Esophagus squamous epithelium (tissue), 4 donors: ENCODE measurements at regions not wholly inside any gene's neighbourhood (a gene's known extent, or its start where the extent isn't known, plus 50 kb on each side); places are given as distances from the start of the nearest gene placed in this dataset.

Source experiments
- POLR2A ChIP-seq, 4 donors: fragments of 450-650 bp; IDR thresholded peaks; one replicate each; pipeline ENCODE4 v1.6.1; 2017; ENCODE audit warnings: antibody characterized with exemption in 4 of 4, mild to moderate bottlenecking in 4 of 4, moderate library complexity in 3 of 4
- TF ChIP-seq, protein P1 (sequence below), 6 experiments: fragments of 450-650 bp in 4 of 6; fragments of 200-600 bp in 2 of 6; sonication (generic) in 2 of 6; IDR thresholded peaks; one replicate each; pipeline ENCODE4 v1.5.1; 2016 to 2019; ENCODE audit warnings: antibody characterized with exemption in 6 of 6, mild to moderate bottlenecking in 4 of 6, moderate library complexity in 4 of 6

GRCh38 chr18:78319264-78319663 lies 660.4 kb upstream of the SALL3 start:
- TF ChIP-seq POLR2A (IDR thresholded peaks at IDR 0.05) = no peak
- TF ChIP-seq, protein P1, sequence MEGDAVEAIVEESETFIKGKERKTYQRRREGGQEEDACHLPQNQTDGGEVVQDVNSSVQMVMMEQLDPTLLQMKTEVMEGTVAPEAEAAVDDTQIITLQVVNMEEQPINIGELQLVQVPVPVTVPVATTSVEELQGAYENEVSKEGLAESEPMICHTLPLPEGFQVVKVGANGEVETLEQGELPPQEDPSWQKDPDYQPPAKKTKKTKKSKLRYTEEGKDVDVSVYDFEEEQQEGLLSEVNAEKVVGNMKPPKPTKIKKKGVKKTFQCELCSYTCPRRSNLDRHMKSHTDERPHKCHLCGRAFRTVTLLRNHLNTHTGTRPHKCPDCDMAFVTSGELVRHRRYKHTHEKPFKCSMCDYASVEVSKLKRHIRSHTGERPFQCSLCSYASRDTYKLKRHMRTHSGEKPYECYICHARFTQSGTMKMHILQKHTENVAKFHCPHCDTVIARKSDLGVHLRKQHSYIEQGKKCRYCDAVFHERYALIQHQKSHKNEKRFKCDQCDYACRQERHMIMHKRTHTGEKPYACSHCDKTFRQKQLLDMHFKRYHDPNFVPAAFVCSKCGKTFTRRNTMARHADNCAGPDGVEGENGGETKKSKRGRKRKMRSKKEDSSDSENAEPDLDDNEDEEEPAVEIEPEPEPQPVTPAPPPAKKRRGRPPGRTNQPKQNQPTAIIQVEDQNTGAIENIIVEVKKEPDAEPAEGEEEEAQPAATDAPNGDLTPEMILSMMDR (IDR thresholded peaks at IDR 0.05) = no peak
